ENCODE measurements at regions not wholly inside any gene's neighbourhood (a gene's known extent, or its start where the extent isn't known, plus 50 kb on each side); places are given as distances from the start of the nearest gene placed in this dataset.
"Not testable (repeated sequence)": the region's sequence is repeated elsewhere in the genome, so short reads cannot be mapped to it uniquely, and the experiment has no call there.

GRCh38 chr2:31660812-31661335 lies 80.1 kb upstream of the SRD5A2 start:
- DNase-seq (ENCODE audit: low spot score): no peak

- no peak for DNase-seq (ENCODE audit: low spot score)
Observed at GRCh38 chr2:31660165-31660564, 79.4 kb upstream of the SRD5A2 start.

- no peak for DNase-seq (ENCODE audit: low spot score)
Observed at GRCh38 chr2:31654241-31654640, 73.5 kb upstream of the SRD5A2 start.

- DNase-seq (ENCODE audit: low spot score): no peak
Observed at GRCh38 chr2:31651736-31652135, 71.0 kb upstream of the SRD5A2 start.

GRCh38 chr2:31651267-31651666 lies 70.5 kb upstream of the SRD5A2 start:
- DNase-seq (ENCODE audit: low spot score): no peak

- DNase-seq (ENCODE audit: low spot score): no peak
Observed at GRCh38 chr2:31644551-31644950, 63.8 kb upstream of the SRD5A2 start.

- no peak for DNase-seq (ENCODE audit: low spot score)
Observed at GRCh38 chr2:31642707-31643106, 62.0 kb upstream of the SRD5A2 start.

GRCh38 chr2:31632201-31632600 lies 51.5 kb upstream of the SRD5A2 start:
- not testable (repeated sequence) for DNase-seq (ENCODE audit: low spot score)
